GM21367 (cell line): ENCODE measurements at regions not wholly inside any gene's neighbourhood (a gene's known extent, or its start where the extent isn't known, plus 50 kb on each side); places are given as distances from the start of the nearest gene placed in this dataset.
"Not testable (repeated sequence)": the region's sequence is repeated elsewhere in the genome, so short reads cannot be mapped to it uniquely, and the experiment has no call there.

ENCODE experiments used
- ATAC-seq: cut with Tn5 transposase; IDR thresholded peaks from one replicate; pipeline ENCODE4 v1.9.1; 2021; ENCODE audit not compliant: unreplicated experiment

GRCh38 chr4:190118519-190118918 is 54.2 kb downstream of the DBET start:
- ATAC-seq: not testable (repeated sequence)

- not testable (repeated sequence) for ATAC-seq
These were observed 54.1 kb upstream of the DUX4 start for GRCh38 chr4:190119474-190119873.

- ATAC-seq: peak; percentile 65
These were observed 53.5 kb upstream of the DUX4 start for GRCh38 chr4:190120111-190120514.

GRCh38 chr4:190120537-190121001 is 53.0 kb upstream of the DUX4 start:
- peak; percentile 35 for ATAC-seq

- not testable (repeated sequence) for ATAC-seq
These were observed 52.4 kb upstream of the DUX4 start for GRCh38 chr4:190121076-190121671.

GRCh38 chr4:190121759-190122158 is 51.8 kb upstream of the DUX4 start:
- no peak for ATAC-seq

- ATAC-seq: not testable (repeated sequence)
These were observed 51.1 kb upstream of the DUX4 start for GRCh38 chr4:190122161-190123142.
